DMS114 treated with DMSO at 0.1 percent for 48 hours (cell line): ENCODE measurements at regions not wholly inside any gene's neighbourhood (a gene's known extent, or its start where the extent isn't known, plus 50 kb on each side); places are given as distances from the start of the nearest gene placed in this dataset.
"Not testable (repeated sequence)": the region's sequence is repeated elsewhere in the genome, so short reads cannot be mapped to it uniquely, and the experiment has no call there.

Experiments used
- DNase-seq: peaks from one replicate; lab custom pipeline; 2025; ENCODE audit not compliant: unreplicated experiment; lab: John Stamatoyannopoulos, UW

- DNase-seq: no peak
Observed at GRCh38 chr5:63008195-63008594, 429.6 kb downstream of the LRRC70 start.

DNA sequence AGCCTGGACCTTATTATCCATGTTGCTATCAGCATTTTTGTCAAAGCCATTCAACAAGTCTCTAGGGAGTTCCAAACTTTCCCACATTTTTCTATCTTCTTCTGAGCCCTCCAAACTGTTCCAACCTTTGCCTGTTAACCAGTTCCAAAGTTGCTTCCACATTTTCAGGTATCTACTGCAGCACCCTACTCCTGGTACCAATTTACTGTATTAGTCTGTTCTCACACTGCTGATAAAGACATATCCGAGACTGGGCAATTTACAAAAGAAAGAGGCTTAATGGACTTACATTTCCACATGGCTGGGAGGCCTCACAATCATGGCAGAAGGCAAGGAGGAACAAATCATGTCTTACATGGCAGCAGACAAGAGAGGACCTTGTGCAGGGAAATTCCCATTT lies 416.2 kb downstream of the LRRC70 start:
- DNase-seq: not testable (repeated sequence)

- no peak for DNase-seq
Observed at GRCh38 chr5:62985749-62986148, 407.1 kb downstream of the LRRC70 start.

DNA sequence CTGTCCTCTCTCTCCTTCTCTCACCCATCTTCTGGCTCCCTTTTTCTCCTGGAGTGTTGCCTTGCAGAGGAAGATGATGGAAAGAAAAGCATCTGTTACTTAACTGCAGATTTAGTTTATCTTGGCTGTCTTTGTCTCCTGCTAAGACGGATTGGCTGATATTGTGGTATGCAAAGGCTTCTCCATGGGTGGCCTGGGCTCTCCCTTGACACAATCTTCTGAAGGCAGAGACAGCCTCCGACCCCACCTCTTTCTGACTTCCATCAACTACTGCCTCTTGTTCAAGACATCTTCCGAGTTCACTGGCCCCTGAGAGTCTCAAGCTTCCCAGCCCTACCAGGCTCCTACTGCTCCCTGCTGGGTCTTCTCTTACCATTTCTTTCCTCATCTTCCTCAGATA lies 403.7 kb downstream of the LRRC70 start:
- no peak for DNase-seq

GRCh38 chr5:62980884-62981283 lies 402.3 kb downstream of the LRRC70 start:
- no peak for DNase-seq

GRCh38 chr5:62979472-62979871 lies 400.9 kb downstream of the LRRC70 start:
- no peak for DNase-seq

DNA sequence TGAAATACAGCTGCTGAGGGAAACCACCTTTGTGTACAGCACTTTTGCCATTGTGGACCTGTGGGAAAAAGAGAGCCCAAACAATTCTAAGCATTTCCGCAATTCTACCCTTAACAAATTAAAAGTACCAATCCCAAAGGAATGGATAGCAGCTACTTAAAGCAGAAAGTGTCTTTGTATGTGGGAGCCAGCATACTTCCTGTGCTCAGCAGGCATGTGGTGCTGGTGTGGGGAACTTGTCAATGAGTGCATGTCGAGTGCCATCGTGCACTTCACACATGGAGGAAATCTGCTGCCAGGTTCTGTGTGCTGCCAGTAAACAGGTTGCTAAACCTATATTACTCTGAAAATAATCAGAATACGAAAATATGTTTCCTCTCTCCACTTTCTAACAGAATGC lies 399.0 kb downstream of the LRRC70 start:
- no peak for DNase-seq

DNA sequence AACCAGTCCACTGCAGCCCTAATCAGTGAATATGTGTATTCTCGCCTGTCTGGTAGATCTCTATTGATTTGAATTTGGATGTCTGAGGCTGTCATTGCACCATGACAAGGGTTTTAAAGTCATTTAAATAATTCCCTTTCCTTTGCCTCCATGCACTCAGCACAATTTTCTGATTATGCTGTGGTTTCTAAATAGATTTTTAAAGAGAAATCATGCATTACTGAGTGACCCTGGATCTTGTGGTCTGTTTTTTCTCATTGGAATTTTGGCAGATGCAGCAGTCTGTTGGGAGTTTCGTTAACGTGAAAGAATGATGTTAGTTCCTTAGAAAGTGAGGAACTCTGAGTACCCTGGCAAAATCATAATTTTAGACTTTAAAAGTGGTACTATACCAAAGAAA lies 396.0 kb downstream of the LRRC70 start:
- DNase-seq: no peak

DNA sequence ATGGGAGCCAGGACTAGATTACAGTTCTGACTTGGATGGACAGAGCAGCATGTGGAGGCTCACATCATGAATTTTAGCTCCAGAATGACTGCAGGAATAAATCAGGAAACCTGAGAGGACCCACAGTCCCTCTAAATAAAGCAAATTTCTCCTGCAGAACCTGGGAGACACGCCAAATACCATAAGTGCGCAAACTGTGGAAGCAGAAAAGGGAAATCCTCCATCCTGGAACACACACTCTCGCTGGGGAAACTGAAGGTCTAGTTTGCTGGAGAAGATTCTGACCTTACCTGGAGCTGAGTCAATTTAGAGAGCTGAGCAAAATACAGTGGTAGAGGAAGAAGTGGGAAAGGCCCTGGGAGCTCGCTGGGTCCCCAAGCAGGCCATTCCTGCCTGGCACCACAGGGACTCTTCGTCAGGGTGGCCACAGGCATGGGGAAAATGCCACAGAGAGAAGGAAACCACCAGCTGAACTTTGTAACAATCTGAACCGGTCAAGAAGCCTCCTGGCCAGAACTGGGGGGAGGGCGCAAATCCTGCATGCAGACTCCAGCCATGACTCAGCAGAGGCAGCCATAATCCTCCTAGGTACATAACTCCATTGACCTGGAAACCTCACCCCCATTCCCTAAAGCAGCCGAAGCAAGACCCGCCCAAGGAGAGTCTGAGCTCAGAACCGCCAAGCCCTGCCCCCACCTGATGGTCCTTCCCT lies 390.9 kb downstream of the LRRC70 start:
- DNase-seq: no peak

DNA sequence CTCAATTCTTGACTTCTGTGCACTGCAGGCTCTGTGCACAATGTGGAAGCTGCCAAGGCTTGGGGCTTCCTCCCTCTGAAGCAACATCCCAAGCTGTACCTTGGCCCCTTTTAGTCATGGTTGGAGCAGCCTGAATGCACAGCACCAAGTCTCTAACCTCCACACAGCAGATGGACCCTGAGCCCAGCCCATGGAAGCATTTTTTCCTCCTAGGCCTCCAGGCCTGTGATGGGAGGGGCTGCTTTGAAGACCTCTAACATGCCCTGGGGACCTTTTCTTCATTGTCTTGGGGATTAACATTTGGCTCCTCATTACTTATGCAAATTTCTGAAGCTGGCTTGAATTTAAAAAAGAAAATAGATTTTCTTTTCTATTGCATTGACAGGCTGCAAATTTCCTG lies 385.8 kb downstream of the LRRC70 start:
- DNase-seq: no peak

DNA sequence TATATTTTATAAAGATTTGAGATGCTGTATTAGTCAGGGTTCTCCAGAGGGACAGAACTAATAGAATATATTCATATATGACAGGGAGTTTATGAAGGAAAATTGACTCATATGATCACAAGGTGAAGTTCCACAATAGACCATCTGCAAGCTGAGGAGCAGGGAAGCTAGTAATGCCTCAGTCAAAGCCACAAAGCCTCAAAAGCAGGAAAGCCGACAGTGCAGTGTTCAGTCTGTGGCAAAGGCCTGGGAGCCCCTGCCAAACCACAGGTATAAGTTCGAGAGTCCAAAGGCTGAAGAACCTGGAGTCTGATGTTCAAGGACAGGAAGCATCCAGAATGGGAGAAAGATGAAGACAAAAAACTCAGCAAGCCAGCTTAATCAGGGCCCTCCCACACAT lies 382.2 kb downstream of the LRRC70 start:
- no peak for DNase-seq

DNA sequence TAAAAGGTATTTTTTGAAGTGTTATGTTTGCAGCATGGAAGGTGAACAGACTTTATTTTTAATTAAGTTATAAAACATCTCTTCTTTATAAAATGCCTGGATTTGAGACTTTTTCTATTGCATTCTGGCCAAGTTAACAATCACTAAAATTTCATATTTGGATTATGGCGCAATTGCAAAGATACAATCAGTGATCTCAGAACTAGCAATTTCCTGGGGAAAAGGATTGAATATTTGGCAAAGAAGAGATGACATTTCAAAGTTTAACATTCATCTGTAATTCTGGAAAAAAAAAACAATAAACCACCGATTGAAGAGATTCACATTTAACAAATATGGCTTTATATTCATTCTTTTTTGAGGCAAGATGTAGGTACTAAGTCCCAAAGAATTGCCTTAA lies 378.0 kb downstream of the LRRC70 start:
- no peak for DNase-seq

DNA sequence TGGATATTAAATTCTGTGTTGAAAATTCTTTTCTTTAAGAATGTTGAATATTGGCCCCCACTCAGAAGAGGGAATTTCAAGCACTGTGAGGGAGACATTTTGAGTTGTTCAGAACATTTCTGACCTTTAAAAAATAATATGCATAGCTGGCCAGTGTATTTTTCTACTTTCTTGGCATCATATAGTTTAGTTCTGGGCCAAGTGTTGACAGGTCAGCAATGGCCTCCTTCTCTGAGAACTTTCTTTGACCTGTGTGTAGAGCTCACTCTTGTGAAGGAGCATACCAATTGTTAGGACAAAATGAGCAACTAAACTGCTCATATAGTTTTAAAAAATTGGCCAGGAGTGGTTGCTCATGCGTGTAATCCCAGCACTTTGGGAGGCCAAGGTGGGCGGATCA lies 376.0 kb downstream of the LRRC70 start:
- DNase-seq: no peak

- DNase-seq: no peak
Observed at GRCh38 chr5:62948301-62948700, 369.7 kb downstream of the LRRC70 start.

DNA sequence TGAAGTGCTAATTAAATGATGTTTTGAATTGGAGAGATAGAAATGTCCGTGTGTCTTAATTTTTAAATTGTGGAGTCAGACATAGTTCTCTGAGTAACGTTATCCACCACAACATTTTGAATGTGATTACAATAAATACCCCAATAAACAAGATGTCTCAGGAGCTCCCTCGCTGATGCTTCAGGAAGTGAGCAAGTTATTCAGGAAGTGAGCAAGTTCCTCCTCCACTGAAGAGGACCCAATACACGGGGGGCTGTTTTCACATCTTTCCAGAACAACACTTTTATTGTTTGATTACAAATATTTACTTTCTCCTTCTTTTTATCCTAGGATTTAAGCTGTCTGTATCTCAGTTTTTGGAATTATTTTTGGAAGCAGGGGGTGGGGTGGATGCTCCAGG lies 363.8 kb downstream of the LRRC70 start:
- no peak for DNase-seq

GRCh38 chr5:62938927-62939326 lies 360.3 kb downstream of the LRRC70 start:
- no peak for DNase-seq

DNA sequence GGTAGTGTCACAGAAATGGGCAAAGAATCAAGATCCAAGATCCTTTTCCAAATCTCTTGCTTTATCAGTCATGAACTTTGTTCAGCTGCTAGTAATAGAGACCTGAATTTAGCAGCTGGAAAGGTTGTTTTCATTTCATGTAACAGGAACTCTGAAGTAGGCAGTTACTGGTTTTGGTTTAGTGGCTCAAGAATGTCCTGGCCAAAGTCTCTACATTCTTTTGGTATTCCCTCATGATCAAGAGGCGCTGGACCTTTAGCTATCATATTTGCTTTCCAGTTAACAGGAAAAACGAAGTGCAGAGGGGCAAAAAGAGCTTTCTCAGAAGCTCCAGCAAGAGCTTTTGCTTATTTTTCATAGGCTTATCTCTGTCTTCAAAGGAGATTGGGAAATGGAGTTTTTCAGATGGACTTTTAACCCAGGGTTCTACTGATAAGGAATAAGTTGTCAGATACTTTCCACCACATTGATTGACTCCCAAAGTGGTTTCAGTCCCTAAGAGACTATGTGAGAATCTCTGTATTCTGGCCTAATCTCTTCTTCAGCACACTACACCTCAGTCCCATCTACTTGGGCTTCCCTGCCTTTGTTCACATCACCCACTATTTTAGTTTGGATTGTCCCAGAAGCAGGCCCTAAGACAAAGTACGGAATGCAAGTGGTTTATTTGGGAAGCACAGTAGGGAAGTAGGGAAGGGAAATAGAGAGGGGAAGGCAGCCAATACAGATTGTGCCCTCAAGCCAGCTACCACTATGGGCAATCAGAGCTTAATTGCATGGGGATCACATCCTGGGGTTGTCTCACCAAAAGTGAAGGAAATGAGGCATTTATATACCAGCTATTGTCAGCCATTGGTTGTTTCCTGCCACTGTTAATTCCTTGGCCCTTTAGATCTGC lies 359.3 kb downstream of the LRRC70 start:
- no peak for DNase-seq

DNA sequence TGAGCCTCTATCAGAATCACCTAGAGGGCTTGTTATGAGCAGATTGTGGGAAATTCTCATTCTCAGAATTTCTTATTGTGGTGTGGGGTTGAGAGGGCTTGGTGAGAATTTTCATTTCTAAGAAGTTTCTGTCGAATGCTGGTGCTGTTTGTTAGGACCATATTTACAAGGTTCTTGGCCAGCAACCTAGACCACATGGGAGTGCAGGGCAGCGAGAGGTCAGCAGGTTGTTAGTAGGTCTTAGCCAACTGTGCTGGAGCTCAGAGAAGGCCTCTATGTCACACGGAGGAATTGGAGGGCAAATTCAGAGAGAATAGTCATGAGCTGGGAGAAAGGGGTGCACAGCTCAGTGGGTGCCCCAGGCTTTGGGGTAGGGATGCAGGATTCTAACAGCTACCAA lies 357.0 kb downstream of the LRRC70 start:
- DNase-seq: no peak

DNA sequence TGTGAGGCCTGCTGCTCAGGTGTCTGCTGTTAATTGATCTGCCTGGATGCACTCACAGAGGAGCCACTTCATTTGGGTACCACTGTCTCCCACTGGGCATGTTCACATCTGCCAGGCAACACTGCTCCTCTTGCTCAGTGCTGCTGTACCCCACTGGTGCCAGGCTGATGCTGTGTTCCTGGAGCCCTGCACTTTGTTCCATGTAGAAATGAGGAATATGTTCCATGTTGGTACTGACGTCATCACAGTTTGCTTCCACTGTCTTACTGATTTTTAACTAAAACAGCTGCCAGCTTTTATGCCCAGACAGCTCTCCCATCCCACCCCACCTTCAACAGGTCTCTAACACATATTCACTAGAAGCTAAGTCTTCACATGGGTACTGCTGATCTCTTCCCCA lies 355.7 kb downstream of the LRRC70 start:
- no peak for DNase-seq

DNA sequence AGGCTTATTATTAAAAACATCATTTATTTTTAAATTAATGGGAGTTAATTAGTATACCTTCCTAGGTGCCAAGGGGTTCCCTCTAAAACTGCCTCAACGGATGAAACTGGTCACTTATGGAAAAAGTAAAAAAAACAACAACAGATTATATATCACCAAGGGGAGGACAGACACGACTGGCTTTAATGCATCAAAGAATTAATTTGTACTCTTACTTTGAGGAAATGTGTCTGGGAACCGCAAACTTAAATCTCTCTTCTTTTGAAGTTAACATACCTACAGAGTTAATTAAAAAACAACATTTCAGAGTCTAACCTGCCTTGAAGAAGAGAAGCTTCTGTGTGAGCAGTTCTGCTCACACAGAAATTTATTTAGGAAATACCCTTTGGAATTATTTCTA lies 354.6 kb downstream of the LRRC70 start:
- DNase-seq: no peak

DNA sequence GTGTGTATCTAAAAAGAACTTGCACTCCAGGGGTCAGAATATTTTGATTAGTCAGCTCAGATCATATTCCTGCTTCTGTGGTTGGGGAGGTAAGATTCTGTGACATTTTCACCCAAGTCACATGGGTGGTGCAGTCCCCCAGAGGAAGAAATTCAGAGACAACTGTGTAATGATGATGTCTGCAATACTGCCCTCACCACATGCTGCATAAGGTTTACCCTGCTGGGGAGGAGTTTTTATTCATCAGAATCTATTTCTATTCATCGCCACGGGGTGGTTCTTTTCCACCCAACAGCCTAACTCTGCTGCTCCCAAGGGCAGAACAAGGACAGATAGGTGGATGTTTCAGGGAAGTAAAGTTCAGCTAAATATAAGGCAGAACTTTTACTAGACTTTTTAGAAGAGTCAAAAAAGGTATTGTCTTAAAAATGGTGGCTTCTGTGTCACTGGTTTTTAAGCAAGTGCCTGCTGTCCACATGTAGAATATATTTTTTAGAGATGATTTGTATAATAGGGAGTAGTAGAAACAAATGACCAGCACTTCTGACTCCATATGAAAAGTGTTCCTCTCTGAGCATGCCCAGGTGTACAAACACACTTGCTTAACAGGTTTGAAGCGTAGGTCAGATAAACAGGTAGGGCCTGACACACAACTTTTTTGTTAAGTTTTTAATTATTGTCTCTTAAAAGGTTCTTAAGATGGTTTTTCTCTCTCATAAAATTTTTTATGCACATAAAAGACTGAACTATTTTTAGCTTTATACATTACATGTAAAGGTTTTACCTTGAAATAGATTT lies 352.7 kb downstream of the LRRC70 start:
- DNase-seq: no peak

- no peak for DNase-seq
Observed at GRCh38 chr5:62922191-62922590, 343.6 kb downstream of the LRRC70 start.
